CD14-positive monocyte (primary cell): ENCODE measurements at regions not wholly inside any gene's neighbourhood (a gene's known extent, or its start where the extent isn't known, plus 50 kb on each side); places are given as distances from the start of the nearest gene placed in this dataset.

Experiments
- DNase-seq, 3 donors: peaks; one replicate each; pipeline ENCODE4 v3.0.0-alpha.2; 2011 to 2022
- H2AFZ ChIP-seq: 2 replicates; pipeline ENCODE4 v1.6.0; 2012; ENCODE audit warnings: mild to moderate bottlenecking, low read depth, low read length, inconsistent platforms; ENCODE audit not compliant: insufficient read depth, poor library complexity, severe bottlenecking
- H3K27ac ChIP-seq, 2 donors: 1 replicate in 1 of 2; 2 replicates in 1 of 2; pipeline ENCODE4 v1.5.1; 2012 to 2013; ENCODE audit warnings: low read length in 2 of 2, control low read depth in 1 of 2, inconsistent platforms in 1 of 2, low read depth in 1 of 2, mild to moderate bottlenecking in 1 of 2
- H3K27me3 ChIP-seq, 2 donors: one replicate each; pipeline versions ENCODE4 v1.6.0 to v1.6.1; 2011 to 2013; ENCODE audit warnings: low read length in 2 of 2; ENCODE audit not compliant: control insufficient read depth in 2 of 2, insufficient read depth in 2 of 2
- H3K36me3 ChIP-seq, 2 donors: replicated peaks in 1 of 2; 1 replicate in 1 of 2; 2 replicates in 1 of 2; pipeline versions ENCODE4 v1.5.1 to v1.6.1; 2012 to 2013; ENCODE audit warnings: low read length in 2 of 2, control low read depth in 1 of 2, inconsistent platforms in 1 of 2, mild to moderate bottlenecking in 1 of 2; ENCODE audit not compliant: insufficient read depth in 2 of 2, control insufficient read depth in 1 of 2
- H3K4me1 ChIP-seq, 2 donors: 1 replicate in 1 of 2; 2 replicates in 1 of 2; pipeline versions ENCODE4 v1.5.1 to v1.6.1; 2012 to 2013; ENCODE audit warnings: low read length in 2 of 2, control low read depth in 1 of 2, inconsistent platforms in 1 of 2, mild to moderate bottlenecking in 1 of 2, moderate library complexity in 1 of 2; ENCODE audit not compliant: insufficient read depth in 2 of 2, control insufficient read depth in 1 of 2
- H3K4me2 ChIP-seq: replicated peaks from 2 replicates; pipeline ENCODE3; 2012; ENCODE audit warnings: low read length, moderate library complexity, mild to moderate bottlenecking; ENCODE audit not compliant: poor library complexity, severe bottlenecking; ENCODE audit errors: extremely low read depth
- H3K4me3 ChIP-seq, 3 experiments: fragments of 200-600 bp in 1 of 3; sonication (generic) in 1 of 3; replicated peaks in 1 of 3; 1 replicate in 2 of 3; 2 replicates in 1 of 3; pipeline ENCODE4 v1.5.1; 2011 to 2013; ENCODE audit warnings: low read length in 3 of 3, mild to moderate bottlenecking in 3 of 3, control low read depth in 2 of 3, low read depth in 2 of 3, inconsistent platforms in 1 of 3, moderate library complexity in 1 of 3
- H3K79me2 ChIP-seq: 2 replicates; pipeline ENCODE4 v1.6.0; 2012; ENCODE audit warnings: mild to moderate bottlenecking, control low read depth, inconsistent platforms, low read length, moderate library complexity; ENCODE audit not compliant: insufficient read depth
- H3K9ac ChIP-seq: 2 replicates; pipeline ENCODE4 v1.6.0; 2017; ENCODE audit warnings: low read length, mild to moderate bottlenecking; ENCODE audit not compliant: insufficient read depth, poor library complexity, severe bottlenecking
- H3K9me3 ChIP-seq, 2 donors: replicated peaks in 1 of 2; 1 replicate in 1 of 2; 2 replicates in 1 of 2; pipeline versions ENCODE4 v1.5.1 to v1.6.1; 2012 to 2013; ENCODE audit warnings: low read length in 2 of 2, control low read depth in 1 of 2; ENCODE audit not compliant: control insufficient read depth in 1 of 2, insufficient read depth in 1 of 2
- H4K20me1 ChIP-seq: 2 replicates; pipeline ENCODE4 v1.6.0; 2012; ENCODE audit warnings: mild to moderate bottlenecking, low read length, control low read depth, moderate library complexity; ENCODE audit not compliant: insufficient read depth
- H3K27ac Mint-ChIP-seq, 7 donors: one replicate each; pipeline ENCODE4 v1.8.0; 2020; ENCODE audit warnings: mild to moderate bottlenecking in 7 of 7, mixed read lengths in 7 of 7, moderate library complexity in 6 of 7, inconsistent platforms in 2 of 7
- H3K27me3 Mint-ChIP-seq, 3 donors: one replicate each; pipeline ENCODE4 v1.8.0; 2021 to 2022; ENCODE audit warnings: low read depth in 3 of 3, mild to moderate bottlenecking in 3 of 3, mixed read lengths in 3 of 3, moderate library complexity in 3 of 3, inconsistent platforms in 1 of 3
- H3K36me3 Mint-ChIP-seq, 2 donors: one replicate each; pipeline ENCODE4 v1.8.0; 2020; ENCODE audit warnings: mixed read lengths in 2 of 2, inconsistent platforms in 1 of 2, mild to moderate bottlenecking in 1 of 2
- H3K4me1 Mint-ChIP-seq: one replicate; pipeline ENCODE4 v1.8.0; 2020; ENCODE audit warnings: mild to moderate bottlenecking, mixed read lengths
- H3K4me3 Mint-ChIP-seq, 2 donors: one replicate each; pipeline ENCODE4 v1.8.0; 2020; ENCODE audit warnings: mild to moderate bottlenecking in 2 of 2, mixed read lengths in 2 of 2, moderate library complexity in 1 of 2
- H3K9me3 Mint-ChIP-seq, 7 donors: one replicate each; pipeline ENCODE4 v1.8.0; 2020 to 2022; ENCODE audit warnings: mixed read lengths in 7 of 7, mild to moderate bottlenecking in 6 of 7, moderate library complexity in 6 of 7, inconsistent platforms in 2 of 7
- WGBS: methylation state at CpG from one replicate; pipeline ENCODE4 v1.1.5; 2013; ENCODE audit warnings: missing lambda C conversion rate; ENCODE audit not compliant: insufficient coverage; 5-methylcytosine and 5-hydroxymethylcytosine counted together
- intact Hi-C, 2 donors: fragments of 100-400 bp; cut with micrococcal nuclease; formaldehyde crosslinking; loops; one replicate each; pipeline versions ENCODE4 v1.15.0 to v1.15.1; 2023
- TF ChIP-seq, protein P1 (sequence below): fragments of 200-600 bp; IDR thresholded peaks from one replicate; pipeline ENCODE4 v1.8.0; 2022; ENCODE audit warnings: antibody characterized with exemption, mild to moderate bottlenecking

GRCh38 chr22:48972979-48973693, 854.5 kb downstream of the BRD1 start:
- Histone ChIP-seq H3K36me3 (no peaks in the 10 kb centered on the region), H4K20me1 (no peaks in the 10 kb centered on the region), H3K9me3 (no peaks in the 10 kb centered on the region), H2AFZ (no peak overlapping the region), H3K27ac (no peak overlapping the region), H3K4me1 (no peaks in the 10 kb centered on the region), H3K27me3 (no peaks in the 10 kb centered on the region), H3K79me2 (no peaks in the 10 kb centered on the region), H3K9ac (no peak overlapping the region), H3K4me2 (no peak overlapping the region), H3K4me3 (no peak overlapping the region)
- Mint-ChIP-seq H3K9me3 (no peaks in the 10 kb centered on the region), H3K4me1 (no peaks in the 10 kb centered on the region), H3K4me3 (no peak overlapping the region), H3K27ac (no peak overlapping the region), H3K27me3 (peaks cover 2 to 5% (median 5%) of the 10 kb centered on the region in 3 donors), H3K36me3 (no peaks in the 10 kb centered on the region)
- 84% methylated on average over 11 of the region's 12 CpGs for WGBS
- TF ChIP-seq, protein P1, sequence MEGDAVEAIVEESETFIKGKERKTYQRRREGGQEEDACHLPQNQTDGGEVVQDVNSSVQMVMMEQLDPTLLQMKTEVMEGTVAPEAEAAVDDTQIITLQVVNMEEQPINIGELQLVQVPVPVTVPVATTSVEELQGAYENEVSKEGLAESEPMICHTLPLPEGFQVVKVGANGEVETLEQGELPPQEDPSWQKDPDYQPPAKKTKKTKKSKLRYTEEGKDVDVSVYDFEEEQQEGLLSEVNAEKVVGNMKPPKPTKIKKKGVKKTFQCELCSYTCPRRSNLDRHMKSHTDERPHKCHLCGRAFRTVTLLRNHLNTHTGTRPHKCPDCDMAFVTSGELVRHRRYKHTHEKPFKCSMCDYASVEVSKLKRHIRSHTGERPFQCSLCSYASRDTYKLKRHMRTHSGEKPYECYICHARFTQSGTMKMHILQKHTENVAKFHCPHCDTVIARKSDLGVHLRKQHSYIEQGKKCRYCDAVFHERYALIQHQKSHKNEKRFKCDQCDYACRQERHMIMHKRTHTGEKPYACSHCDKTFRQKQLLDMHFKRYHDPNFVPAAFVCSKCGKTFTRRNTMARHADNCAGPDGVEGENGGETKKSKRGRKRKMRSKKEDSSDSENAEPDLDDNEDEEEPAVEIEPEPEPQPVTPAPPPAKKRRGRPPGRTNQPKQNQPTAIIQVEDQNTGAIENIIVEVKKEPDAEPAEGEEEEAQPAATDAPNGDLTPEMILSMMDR: no peak
- DNase-seq: no peak
- intact Hi-C loops: no loop called here

DNA sequence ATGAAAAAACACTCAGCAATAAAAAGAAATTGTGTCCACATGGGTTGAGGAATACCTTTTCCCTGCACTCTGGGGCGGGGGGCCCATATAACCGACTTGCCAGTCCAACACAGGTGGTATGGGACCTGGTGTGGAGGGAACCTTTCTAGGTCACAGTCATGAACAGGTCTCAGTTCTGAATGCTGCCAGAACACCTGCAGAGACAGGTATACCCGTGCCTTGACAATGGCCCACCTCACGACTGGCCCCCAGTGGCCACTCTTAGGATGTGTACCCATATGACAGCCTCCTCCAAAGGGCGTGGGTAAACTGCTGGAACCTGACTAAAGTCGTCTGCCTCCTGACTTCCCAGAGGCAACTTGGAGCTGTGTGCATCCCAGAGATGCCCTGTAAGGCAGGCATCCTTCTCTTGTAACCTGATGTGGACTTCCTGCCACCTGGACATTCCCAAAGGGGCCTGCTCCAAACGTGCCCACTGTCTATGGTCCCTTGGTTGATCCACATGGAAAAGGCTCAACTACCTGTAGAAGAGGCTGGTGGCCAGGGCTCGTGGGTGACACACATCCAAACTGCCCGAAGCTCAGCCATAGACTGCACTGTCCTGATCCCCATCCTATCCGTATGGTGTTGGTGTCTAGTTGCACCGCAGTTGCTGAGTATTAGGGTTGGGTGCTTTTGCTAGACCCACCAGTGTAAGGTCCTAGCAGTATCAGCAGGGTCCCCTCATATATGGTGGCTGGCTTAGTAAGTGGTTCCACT, 859.3 kb downstream of the BRD1 start:
- DNase-seq: no peak
- no peaks in the 10 kb centered on the region for H3K4me1 ChIP-seq
- no peaks in the 10 kb centered on the region for H3K9me3 ChIP-seq
- intact Hi-C loops: no loop called here
- no peaks in the 10 kb centered on the region for H3K79me2 ChIP-seq
- Mint-ChIP-seq H3K9me3 (peaks cover 0 to 3% (median 0%) of the 10 kb centered on the region in 7 donors), H3K36me3 (no peaks in the 10 kb centered on the region), H3K27ac (no peak overlapping the region), H3K4me3 (no peak overlapping the region), H3K27me3 (peaks cover 4 to 12% (median 6%) of the 10 kb centered on the region in 3 donors), H3K4me1 (no peaks in the 10 kb centered on the region)
- 42% methylated on average over 9 of the region's 11 CpGs for WGBS
- H3K9ac ChIP-seq: no peak overlapping the region
- no peaks in the 10 kb centered on the region for H4K20me1 ChIP-seq
- TF ChIP-seq, protein P1: no peak
- no peak overlapping the region for H3K4me2 ChIP-seq
- H2AFZ ChIP-seq: no peak overlapping the region
- no peaks in the 10 kb centered on the region for H3K27me3 ChIP-seq
- no peaks in the 10 kb centered on the region for H3K36me3 ChIP-seq
- no peak overlapping the region for H3K4me3 ChIP-seq
- no peak overlapping the region for H3K27ac ChIP-seq
